A673 (cell line): ENCODE measurements at regions not wholly inside any gene's neighbourhood (a gene's known extent, or its start where the extent isn't known, plus 50 kb on each side); places are given as distances from the start of the nearest gene placed in this dataset.

Experiments
- EZH2 ChIP-seq: fragments of 200-600 bp; sonication (generic); IDR thresholded peaks from 2 replicates; pipeline ENCODE4 v1.6.1; 2017; ENCODE audit warnings: borderline replicate concordance, low read depth, mild to moderate bottlenecking, mixed read lengths, antibody characterized with exemption, low read length; ENCODE audit not compliant: poor library complexity, severe bottlenecking
- TF ChIP-seq, protein P1 (sequence below): fragments of 300-800, 200-600 bp; sonication (generic); conservative IDR thresholded peaks from 2 replicates; pipeline ENCODE4 v1.5.1; 2017; ENCODE audit warnings: low read depth, mild to moderate bottlenecking, antibody characterized with exemption, low read length, moderate library complexity, mixed read lengths

- TF ChIP-seq, protein P1, sequence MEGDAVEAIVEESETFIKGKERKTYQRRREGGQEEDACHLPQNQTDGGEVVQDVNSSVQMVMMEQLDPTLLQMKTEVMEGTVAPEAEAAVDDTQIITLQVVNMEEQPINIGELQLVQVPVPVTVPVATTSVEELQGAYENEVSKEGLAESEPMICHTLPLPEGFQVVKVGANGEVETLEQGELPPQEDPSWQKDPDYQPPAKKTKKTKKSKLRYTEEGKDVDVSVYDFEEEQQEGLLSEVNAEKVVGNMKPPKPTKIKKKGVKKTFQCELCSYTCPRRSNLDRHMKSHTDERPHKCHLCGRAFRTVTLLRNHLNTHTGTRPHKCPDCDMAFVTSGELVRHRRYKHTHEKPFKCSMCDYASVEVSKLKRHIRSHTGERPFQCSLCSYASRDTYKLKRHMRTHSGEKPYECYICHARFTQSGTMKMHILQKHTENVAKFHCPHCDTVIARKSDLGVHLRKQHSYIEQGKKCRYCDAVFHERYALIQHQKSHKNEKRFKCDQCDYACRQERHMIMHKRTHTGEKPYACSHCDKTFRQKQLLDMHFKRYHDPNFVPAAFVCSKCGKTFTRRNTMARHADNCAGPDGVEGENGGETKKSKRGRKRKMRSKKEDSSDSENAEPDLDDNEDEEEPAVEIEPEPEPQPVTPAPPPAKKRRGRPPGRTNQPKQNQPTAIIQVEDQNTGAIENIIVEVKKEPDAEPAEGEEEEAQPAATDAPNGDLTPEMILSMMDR = no peak
- TF ChIP-seq EZH2 = no peak
Observed at GRCh38 chr1:70911861-70912260, 135.8 kb downstream of the PTGER3 start.
